HG03460 (cell line): ENCODE measurements at regions not wholly inside any gene's neighbourhood (a gene's known extent, or its start where the extent isn't known, plus 50 kb on each side); places are given as distances from the start of the nearest gene placed in this dataset.
A peak's percentile ranks its signal among the peaks of the same experiment; 100 is the strongest.
"Not testable (repeated sequence)": the region's sequence is repeated elsewhere in the genome, so short reads cannot be mapped to it uniquely, and the experiment has no call there.

ENCODE experiments used
- ATAC-seq: cut with Tn5 transposase; IDR thresholded peaks from one replicate; pipeline ENCODE4 v1.9.1; 2021; ENCODE audit not compliant: unreplicated experiment

DNA sequence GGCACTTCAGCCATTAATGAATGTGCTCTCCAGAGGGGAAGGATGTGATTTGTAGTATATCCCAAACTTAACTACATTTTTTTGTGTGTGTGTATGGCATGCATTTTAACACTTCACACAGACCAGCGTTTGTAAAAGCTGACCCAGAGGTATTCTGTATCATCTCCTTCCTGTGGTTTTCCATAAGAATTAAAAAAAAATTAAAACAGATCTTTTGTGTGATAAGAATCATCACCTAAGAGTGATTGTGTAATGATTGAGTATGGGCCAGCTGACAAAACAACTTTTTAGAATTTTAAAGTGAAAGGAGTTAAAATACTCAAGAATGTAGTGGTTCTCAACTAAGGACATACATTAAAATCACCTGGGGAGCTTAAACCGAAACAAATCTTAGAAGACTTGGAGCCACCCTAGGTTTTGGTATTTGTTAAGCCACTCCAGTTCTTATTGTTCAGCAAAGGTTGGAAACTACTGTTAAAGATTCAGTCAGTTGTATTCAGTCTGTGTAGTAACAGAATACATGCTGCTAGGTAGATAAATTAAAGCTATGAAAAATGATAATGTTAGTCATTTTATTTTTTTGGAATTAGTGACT is 120.1 kb downstream of the HAUS1 start:
- no peak for ATAC-seq

GRCh38 chr18:46226461-46226860 is 122.3 kb downstream of the HAUS1 start:
- ATAC-seq = no peak

DNA sequence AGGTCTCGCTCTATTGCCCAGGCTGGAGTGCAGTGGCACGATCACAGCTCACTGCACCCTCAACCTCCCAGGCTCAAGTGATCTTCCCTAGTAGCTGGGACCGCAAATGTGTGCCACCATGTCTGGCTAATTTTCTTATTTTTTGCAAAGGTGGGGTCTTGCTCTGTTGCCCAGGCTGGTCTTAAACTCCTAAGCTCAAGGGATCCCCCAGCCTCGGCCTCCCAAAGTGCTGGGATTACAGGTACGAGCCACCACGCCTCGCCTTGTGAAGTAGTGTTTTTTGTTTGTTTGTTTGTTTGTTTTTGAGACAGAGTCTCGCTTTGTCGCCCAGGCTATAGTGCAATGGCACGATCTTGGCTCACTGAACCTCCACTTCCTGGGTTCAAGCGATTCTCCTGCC is 125.5 kb downstream of the HAUS1 start:
- not testable (repeated sequence) for ATAC-seq

DNA sequence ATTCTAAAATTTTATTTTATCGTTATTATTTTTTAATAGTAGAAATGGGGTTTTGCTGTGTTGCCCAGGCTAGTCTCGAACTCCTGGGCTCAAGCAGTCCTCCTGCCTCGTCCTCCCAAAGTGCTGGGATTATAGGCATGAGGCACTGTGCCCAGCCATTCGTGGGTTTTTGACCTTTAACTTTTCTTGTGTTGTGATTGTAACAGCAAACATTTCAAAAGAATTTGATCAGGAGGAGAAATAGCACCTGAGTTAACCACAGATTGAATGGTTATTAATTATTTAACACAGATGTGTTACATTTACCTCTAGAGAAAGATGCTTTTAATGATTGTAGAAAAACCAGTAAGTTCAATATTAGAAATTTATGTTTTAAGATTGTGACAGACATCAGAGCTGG is 132.0 kb downstream of the HAUS1 start:
- ATAC-seq = no peak

DNA sequence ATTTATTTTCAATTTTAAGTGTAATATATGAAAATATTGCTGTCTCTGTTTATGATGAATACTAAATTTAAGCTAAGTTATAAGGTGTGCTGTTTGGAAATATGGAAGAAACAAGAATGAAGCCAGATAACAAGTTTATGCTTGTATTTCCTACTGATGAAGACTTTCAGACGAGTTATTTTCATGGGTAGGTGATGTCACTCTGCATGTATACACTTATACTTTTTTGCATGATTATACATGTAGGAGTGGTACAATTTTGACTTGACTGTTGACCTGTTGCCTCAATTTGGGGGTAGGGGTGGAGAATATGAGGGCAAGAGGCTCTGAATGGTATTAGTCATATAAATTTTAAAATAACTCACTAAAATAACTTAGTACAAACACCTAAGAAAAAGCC is 133.7 kb downstream of the HAUS1 start:
- ATAC-seq = no peak

- no peak for ATAC-seq
Measured at GRCh38 chr18:46239549-46239948, 135.4 kb downstream of the HAUS1 start.

DNA sequence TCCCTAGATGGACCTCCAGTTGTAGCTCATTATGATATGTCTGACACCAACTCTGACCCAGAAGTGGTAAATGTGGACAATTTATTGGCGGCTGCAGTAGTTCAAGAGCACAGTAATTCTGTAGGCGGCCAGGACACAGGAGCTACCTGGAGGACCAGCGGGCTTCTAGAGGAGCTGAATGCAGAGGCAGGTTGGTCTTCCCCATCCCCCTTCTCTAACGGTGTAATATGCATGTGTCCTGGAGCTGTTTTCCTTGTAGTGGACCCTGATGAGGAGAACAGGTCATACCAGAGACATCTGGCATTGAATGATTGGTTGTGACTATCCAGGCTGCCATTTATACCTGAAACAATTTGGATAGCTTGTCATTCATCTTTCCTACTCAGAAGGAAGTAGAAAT is 135.8 kb downstream of the HAUS1 start:
- no peak for ATAC-seq

DNA sequence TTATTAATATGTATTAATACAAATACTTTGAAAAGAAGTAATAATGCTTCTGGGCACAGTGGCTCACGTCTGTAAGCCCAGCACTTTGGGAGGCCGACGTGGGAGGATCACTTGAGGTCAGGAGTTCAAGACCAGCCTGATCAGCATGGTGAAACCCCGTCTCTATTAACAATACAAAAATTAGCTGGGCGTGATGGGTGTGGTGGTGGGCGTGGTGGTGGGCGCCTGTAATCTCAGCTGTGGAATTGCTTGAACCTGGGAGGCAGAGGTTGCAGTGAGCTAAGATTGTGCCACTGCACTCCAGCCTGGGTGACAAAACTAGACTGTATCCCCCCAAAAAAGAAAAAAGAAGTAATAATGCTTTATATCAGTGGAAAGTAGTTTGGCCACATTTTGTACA is 137.2 kb downstream of the HAUS1 start:
- ATAC-seq = not testable (repeated sequence)

GRCh38 chr18:46242183-46242582 is 138.0 kb downstream of the HAUS1 start:
- ATAC-seq = no peak

DNA sequence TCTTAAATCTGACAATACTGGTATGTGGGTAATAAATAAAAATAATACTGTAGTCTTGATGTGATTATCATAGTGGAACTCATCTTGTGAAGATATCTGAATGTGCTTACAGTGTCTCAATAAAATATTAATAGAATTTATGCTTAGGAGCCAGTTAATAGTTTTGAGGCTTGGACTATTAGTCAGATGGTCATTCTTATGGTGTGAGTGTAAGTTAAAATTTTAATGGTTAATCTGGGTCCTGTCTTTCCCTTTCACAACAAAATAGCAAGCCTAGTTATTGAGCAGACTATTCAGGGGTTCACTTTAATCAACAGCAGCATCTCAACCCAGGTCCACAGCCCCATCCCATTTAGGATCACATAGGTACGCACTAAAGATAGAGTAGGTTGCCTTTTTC is 138.9 kb downstream of the HAUS1 start:
- no peak for ATAC-seq

DNA sequence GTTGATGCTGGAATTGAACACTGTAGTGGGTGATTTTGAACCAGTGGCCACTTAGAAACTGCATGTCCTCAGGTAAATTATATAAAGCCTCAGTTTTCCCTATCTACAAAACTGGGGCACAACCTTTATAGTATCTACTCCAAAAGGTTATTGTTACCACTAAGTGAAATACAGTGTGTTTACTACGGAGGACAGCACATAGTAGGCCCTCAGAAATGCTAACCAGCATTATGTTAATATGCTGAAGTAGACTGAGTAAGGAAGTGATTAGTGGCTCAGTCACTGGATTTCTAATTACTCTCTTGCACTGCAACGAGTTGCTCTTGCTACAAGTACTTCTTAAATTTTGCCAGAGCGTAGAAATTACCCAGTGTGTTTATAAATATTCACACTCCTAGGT is 139.5 kb downstream of the HAUS1 start:
- ATAC-seq = no peak

GRCh38 chr18:46246101-46246500 is 141.9 kb downstream of the HAUS1 start:
- ATAC-seq = no peak

DNA sequence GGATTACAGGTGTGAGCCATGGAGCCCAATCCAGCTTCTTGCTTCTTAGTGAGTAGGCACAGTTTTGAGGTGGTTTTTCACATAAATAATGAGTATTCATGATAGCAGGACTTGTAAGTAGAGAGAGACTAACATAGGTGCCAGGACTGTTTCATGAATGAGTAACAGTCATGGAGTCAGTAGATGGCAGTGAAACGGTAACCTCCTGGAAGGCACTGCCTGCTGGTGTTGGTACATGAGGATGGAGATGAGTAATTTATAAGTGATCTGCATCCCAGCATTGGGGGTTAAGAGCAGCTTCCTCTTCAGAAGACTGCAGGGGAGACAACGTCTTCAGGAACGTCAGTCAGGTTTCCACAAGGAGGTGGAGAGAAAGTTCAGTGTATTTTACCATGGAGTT is 143.8 kb downstream of the HAUS1 start:
- ATAC-seq = no peak

- peak; percentile 98 for ATAC-seq
Measured at GRCh38 chr18:46250084-46250811, 146.1 kb downstream of the HAUS1 start.

DNA sequence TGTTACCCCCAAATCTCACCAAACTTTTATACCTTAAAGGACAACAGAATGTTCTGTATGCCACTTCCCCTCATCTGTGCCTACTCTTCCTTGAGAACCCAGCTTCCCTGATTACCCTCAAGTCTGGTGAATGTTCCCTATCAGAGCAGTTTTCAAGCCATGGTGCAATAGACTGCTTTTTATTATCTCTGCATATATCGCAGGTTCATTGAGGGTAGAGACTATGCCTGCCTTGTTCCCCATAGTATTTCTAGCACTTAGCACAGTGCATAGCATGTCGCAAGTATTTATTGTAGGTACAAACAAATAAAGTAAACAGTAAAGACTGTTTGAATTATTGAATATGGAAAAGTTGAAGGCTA is 146.6 kb downstream of the HAUS1 start:
- ATAC-seq = peak; percentile 29

DNA sequence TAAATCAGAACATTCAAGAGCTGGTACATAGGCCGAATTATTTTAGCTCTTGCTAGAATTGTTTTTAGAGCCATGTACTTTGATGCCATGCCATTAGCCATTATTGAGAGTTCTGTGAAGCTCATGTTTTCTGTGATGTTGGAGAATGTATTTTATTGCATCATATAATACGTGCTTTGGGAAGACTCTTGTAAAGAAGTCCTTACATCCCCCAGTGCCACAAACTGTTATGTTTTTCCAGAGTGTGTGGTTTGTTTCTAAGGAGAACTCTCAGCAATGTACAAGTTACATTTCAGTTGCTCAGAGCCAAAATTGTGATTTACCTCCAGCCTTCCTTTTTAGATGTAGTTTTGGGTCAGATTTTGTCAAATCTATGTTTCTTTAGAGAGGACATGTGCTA is 148.6 kb downstream of the HAUS1 start:
- ATAC-seq = no peak

DNA sequence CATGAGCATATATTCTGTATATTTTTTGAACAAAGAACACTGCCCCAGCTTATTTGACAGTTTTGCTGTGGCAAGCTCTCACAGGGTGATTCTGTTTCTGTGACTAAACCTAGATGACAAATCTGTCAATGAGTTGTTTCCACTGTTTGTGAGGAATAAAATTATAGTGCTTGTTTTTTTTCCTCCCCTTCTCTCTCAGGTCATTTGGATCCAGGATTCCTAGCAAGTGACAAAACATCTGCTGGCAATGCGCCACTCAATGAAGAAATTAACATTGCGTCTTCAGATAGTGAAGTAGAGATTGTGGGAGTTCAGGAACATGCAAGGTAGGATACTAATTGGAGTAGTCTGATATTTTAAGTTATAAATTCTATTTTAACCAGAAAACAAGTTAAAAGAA is 149.3 kb downstream of the HAUS1 start:
- no peak for ATAC-seq

- no peak for ATAC-seq
Measured at GRCh38 chr18:46256078-46256477, 151.9 kb downstream of the HAUS1 start.

GRCh38 chr18:46257366-46257765 is 153.2 kb downstream of the HAUS1 start:
- ATAC-seq = no peak

- no peak for ATAC-seq
Measured at GRCh38 chr18:46260016-46260878, 156.1 kb downstream of the HAUS1 start.

- ATAC-seq = no peak
Measured at GRCh38 chr18:46260879-46261143, 156.6 kb downstream of the HAUS1 start.

DNA sequence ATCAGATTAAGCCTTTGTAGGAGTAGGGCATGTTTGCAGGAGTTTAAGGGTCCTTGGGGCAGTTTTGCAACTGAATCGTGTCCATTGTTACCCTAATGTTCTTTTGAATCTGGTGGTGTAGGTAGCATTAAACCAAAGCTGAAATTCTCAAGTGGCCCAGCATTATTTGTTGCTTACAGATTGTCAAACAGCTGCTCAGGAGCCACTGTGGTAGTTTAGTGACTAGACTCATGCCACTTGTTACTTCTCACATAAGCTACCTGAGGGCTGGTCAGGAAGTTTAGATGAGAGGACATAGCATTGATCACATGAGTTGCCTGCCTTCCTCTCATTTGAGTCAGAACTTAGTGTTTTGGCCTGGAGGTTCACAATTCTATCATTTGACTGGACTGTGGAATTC is 157.6 kb downstream of the HAUS1 start:
- ATAC-seq = no peak
